ENCODE measurements at regions not wholly inside any gene's neighbourhood (a gene's known extent, or its start where the extent isn't known, plus 50 kb on each side); places are given as distances from the start of the nearest gene placed in this dataset.

- Histone ChIP-seq H2AFZ (no peak overlapping the region), H3K9me2 (replicated peaks; ENCODE audit: insufficient read depth) (no peaks in the 10 kb centered on the region), H3K79me2 (peaks cover 17% of the 10 kb centered on the region), H3K27ac (no peak overlapping the region), H3K4me2 (peak overlapping the region; percentile 42), H4K20me1 (ENCODE audit: insufficient read depth, poor library complexity, severe bottlenecking) (no peaks in the 10 kb centered on the region), H3K27me3 (no peaks in the 10 kb centered on the region), H3K4me1 (ENCODE audit: insufficient read depth) (peaks cover 4% of the 10 kb centered on the region), H3K9me3 (ENCODE audit: low read depth) (no peaks in the 10 kb centered on the region), H3K4me3 (no peak overlapping the region), H3K36me3 (replicated peaks; ENCODE audit: insufficient read depth, low read depth) (no peaks in the 10 kb centered on the region)
- peak; percentile 28 for DNase-seq (ENCODE audit: low spot score)
- 81% methylated on average over 3 of the region's 3 CpGs for WGBS (ENCODE audit: low lambda C conversion rate, missing lambda C conversion rate)
- no peak for TF ChIP-seq CTCF (IDR thresholded peaks at IDR 0.05; ENCODE audit: poor library complexity)
- TF ChIP-seq EZH2phosphoT487 (IDR thresholded peaks at IDR 0.05; ENCODE audit: low read depth, severe bottlenecking, unreplicated experiment), result no peak
- no peak for TF ChIP-seq EZH2 (IDR thresholded peaks at IDR 0.05; ENCODE audit: borderline replicate concordance)
These were observed 112.9 kb upstream of the SOD1 start for GRCh38 chr21:31546443-31547170.

- Histone ChIP-seq H3K27me3 (no peaks in the 10 kb centered on the region), H3K4me2 (no peak overlapping the region), H3K27ac (no peak overlapping the region), H3K4me3 (no peak overlapping the region), H2AFZ (no peak overlapping the region), H3K9me2 (replicated peaks; ENCODE audit: insufficient read depth) (no peaks in the 10 kb centered on the region), H3K79me2 (peaks cover 17% of the 10 kb centered on the region), H3K4me1 (ENCODE audit: insufficient read depth) (peaks cover 4% of the 10 kb centered on the region), H4K20me1 (ENCODE audit: insufficient read depth, poor library complexity, severe bottlenecking) (no peaks in the 10 kb centered on the region), H3K9me3 (ENCODE audit: low read depth) (no peaks in the 10 kb centered on the region), H3K36me3 (replicated peaks; ENCODE audit: insufficient read depth, low read depth) (no peaks in the 10 kb centered on the region)
- 53% methylated on average over 1 of the region's 1 CpG for WGBS (ENCODE audit: low lambda C conversion rate, missing lambda C conversion rate)
- no peak for DNase-seq (ENCODE audit: low spot score)
- TF ChIP-seq EZH2 (IDR thresholded peaks at IDR 0.05; ENCODE audit: borderline replicate concordance) (no peak), CTCF (IDR thresholded peaks at IDR 0.05; ENCODE audit: poor library complexity) (no peak), EZH2phosphoT487 (IDR thresholded peaks at IDR 0.05; ENCODE audit: low read depth, severe bottlenecking, unreplicated experiment) (no peak)
These were observed 114.5 kb upstream of the SOD1 start for GRCh38 chr21:31545036-31545435.

- no peak for TF ChIP-seq EZH2phosphoT487 (IDR thresholded peaks at IDR 0.05; ENCODE audit: low read depth, severe bottlenecking, unreplicated experiment)
- TF ChIP-seq EZH2 (IDR thresholded peaks at IDR 0.05; ENCODE audit: borderline replicate concordance), result no peak
- no peak for TF ChIP-seq CTCF (IDR thresholded peaks at IDR 0.05; ENCODE audit: poor library complexity)
- no peak overlapping the region for H3K4me2 ChIP-seq
- no peaks in the 10 kb centered on the region for H4K20me1 ChIP-seq (ENCODE audit: insufficient read depth, poor library complexity, severe bottlenecking)
- DNase-seq (ENCODE audit: low spot score), result no peak
- H2AFZ ChIP-seq, result no peak overlapping the region
- no peaks in the 10 kb centered on the region for H3K9me2 ChIP-seq (replicated peaks; ENCODE audit: insufficient read depth)
- H3K4me3 ChIP-seq, result no peak overlapping the region
- H3K27ac ChIP-seq, result peak overlapping the region; percentile 13
- 85% methylated on average over 16 of the region's 16 CpGs for WGBS (ENCODE audit: low lambda C conversion rate, missing lambda C conversion rate)
- no peaks in the 10 kb centered on the region for H3K27me3 ChIP-seq
- no peaks in the 10 kb centered on the region for H3K36me3 ChIP-seq (replicated peaks; ENCODE audit: insufficient read depth, low read depth)
- peaks cover 4% of the 10 kb centered on the region for H3K4me1 ChIP-seq (ENCODE audit: insufficient read depth)
- H3K9me3 ChIP-seq (ENCODE audit: low read depth), result no peaks in the 10 kb centered on the region
- peaks cover 6% of the 10 kb centered on the region for H3K79me2 ChIP-seq
These were observed 116.3 kb upstream of the SOD1 start for GRCh38 chr21:31543191-31543590.

All from hepatocyte (in vitro differentiated cells).